RWPE2 (cell line): ENCODE measurements at regions not wholly inside any gene's neighbourhood (a gene's known extent, or its start where the extent isn't known, plus 50 kb on each side); places are given as distances from the start of the nearest gene placed in this dataset.

ENCODE experiments used
- ATAC-seq: fragments of 200-7000 bp; cut with Tn5 transposase; 3 replicates; pipeline ENCODE4 v1.9.1; 2021; ENCODE audit warnings: low read depth
- DNase-seq: peaks from one replicate; pipeline ENCODE4 v3.0.0-alpha.2; 2020; ENCODE audit warnings: low spot score
- H3K27ac ChIP-seq: fragments of 450-650 bp; 2 replicates; pipeline ENCODE4 v1.5.1; 2017; ENCODE audit warnings: mild to moderate bottlenecking; ENCODE audit not compliant: poor library complexity, severe bottlenecking
- H3K27me3 ChIP-seq: fragments of 250-450 bp; sonication (Bioruptor Pico); 2 replicates; pipeline ENCODE4 v1.5.1; 2021; ENCODE audit warnings: mild to moderate bottlenecking, moderate library complexity; ENCODE audit not compliant: insufficient read depth, poor library complexity, severe bottlenecking
- H3K36me3 ChIP-seq: fragments of 250-450 bp; sonication (Bioruptor Pico); 2 replicates; pipeline ENCODE4 v1.5.1; 2020; ENCODE audit warnings: low read depth, mild to moderate bottlenecking, moderate library complexity
- H3K4me1 ChIP-seq: fragments of 250-450 bp; sonication (Bioruptor Pico); 2 replicates; pipeline ENCODE4 v1.5.1; 2021; ENCODE audit warnings: mild to moderate bottlenecking, moderate library complexity; ENCODE audit not compliant: insufficient read depth, poor library complexity, severe bottlenecking
- H3K4me3 ChIP-seq: fragments of 250-450 bp; sonication (Bioruptor Pico); 2 replicates; pipeline ENCODE4 v1.5.1; 2021; ENCODE audit warnings: mild to moderate bottlenecking, moderate library complexity; ENCODE audit not compliant: severe bottlenecking
- H3K9me3 ChIP-seq: fragments of 250-450 bp; sonication (Bioruptor Pico); 2 replicates; pipeline ENCODE4 v1.5.1; 2021; ENCODE audit warnings: mild to moderate bottlenecking, moderate library complexity; ENCODE audit not compliant: severe bottlenecking
- TF ChIP-seq, protein P1 (sequence below): fragments of 450-650 bp; IDR thresholded peaks from one replicate; pipeline ENCODE4 v1.5.1; 2017; ENCODE audit warnings: mild to moderate bottlenecking, moderate library complexity; ENCODE audit not compliant: poor library complexity, severe bottlenecking

DNA sequence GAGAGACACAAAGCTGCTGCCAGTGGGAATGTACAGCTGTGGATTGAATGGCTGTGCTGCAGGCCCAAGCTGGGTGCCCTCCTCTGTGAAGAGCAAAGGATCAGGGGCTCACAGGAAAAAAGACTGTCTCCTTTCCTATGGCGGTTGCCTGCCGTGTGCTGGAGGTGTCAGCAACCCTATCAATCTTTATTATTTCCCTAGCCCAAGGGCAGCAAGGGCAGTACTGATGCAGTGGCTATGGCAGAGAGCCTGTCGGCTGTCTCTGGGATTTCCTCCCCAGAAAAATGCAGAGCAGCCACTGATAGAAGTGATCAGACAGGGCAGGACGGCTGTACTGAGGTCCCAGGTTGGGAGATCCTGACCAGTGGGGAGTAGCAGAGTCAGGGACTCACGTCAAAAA is 117.3 kb upstream of the CDH12 start:
- no peak for DNase-seq
- Histone ChIP-seq H3K4me1 (no peaks in the 10 kb centered on the region), H3K36me3 (no peaks in the 10 kb centered on the region), H3K27ac (no peak overlapping the region), H3K27me3 (no peaks in the 10 kb centered on the region), H3K9me3 (no peaks in the 10 kb centered on the region), H3K4me3 (no peak overlapping the region)
- ATAC-seq, result no peak
- TF ChIP-seq, protein P1, sequence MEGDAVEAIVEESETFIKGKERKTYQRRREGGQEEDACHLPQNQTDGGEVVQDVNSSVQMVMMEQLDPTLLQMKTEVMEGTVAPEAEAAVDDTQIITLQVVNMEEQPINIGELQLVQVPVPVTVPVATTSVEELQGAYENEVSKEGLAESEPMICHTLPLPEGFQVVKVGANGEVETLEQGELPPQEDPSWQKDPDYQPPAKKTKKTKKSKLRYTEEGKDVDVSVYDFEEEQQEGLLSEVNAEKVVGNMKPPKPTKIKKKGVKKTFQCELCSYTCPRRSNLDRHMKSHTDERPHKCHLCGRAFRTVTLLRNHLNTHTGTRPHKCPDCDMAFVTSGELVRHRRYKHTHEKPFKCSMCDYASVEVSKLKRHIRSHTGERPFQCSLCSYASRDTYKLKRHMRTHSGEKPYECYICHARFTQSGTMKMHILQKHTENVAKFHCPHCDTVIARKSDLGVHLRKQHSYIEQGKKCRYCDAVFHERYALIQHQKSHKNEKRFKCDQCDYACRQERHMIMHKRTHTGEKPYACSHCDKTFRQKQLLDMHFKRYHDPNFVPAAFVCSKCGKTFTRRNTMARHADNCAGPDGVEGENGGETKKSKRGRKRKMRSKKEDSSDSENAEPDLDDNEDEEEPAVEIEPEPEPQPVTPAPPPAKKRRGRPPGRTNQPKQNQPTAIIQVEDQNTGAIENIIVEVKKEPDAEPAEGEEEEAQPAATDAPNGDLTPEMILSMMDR, result no peak

DNA sequence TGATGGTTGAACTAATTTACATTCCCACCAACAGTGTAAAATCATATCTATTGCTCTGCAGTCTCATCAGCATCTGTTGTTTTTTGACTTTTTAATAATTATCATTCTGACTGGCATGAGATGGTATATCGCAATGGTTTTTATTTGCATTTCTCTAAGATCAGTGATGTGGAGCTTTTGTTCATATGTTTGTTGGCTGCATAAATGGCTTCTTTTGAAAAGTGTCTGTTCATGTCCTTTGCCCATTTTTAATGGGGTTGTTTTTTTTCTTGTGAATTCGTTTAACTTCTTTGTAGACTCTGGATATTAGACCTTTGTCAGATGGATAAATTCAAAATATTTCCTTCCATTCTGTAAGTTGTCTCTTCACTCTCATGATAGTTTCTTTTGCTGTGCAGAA is 115.2 kb upstream of the CDH12 start:
- Histone ChIP-seq H3K9me3 (no peaks in the 10 kb centered on the region), H3K4me1 (no peaks in the 10 kb centered on the region), H3K4me3 (no peak overlapping the region), H3K27ac (no peak overlapping the region), H3K27me3 (no peaks in the 10 kb centered on the region), H3K36me3 (no peaks in the 10 kb centered on the region)
- ATAC-seq, result no peak
- TF ChIP-seq, protein P1, result no peak
- DNase-seq, result no peak

DNA sequence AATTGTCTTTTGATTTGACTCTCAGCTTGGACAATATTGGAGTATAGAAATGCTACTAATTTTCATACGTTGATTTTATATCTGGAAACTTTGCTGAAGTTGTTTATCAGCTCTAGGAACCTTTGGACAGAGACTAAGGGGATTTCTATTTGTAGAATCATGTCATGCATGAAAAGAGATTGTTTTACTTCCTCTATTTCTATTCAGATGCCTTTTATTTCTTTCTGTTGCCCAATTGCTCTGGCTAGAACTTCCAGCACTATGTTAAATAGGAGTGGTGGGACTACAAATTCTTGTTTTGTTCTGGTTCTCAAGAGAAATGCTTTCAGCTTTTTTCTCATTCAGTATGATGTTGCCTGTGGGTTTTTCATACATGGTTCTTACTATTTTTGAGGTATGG is 112.8 kb upstream of the CDH12 start:
- Histone ChIP-seq H3K27ac (no peak overlapping the region), H3K4me3 (no peak overlapping the region), H3K4me1 (no peaks in the 10 kb centered on the region), H3K9me3 (no peaks in the 10 kb centered on the region), H3K27me3 (no peaks in the 10 kb centered on the region), H3K36me3 (no peaks in the 10 kb centered on the region)
- DNase-seq (no peak), ATAC-seq (no peak)
- TF ChIP-seq, protein P1, result no peak

DNA sequence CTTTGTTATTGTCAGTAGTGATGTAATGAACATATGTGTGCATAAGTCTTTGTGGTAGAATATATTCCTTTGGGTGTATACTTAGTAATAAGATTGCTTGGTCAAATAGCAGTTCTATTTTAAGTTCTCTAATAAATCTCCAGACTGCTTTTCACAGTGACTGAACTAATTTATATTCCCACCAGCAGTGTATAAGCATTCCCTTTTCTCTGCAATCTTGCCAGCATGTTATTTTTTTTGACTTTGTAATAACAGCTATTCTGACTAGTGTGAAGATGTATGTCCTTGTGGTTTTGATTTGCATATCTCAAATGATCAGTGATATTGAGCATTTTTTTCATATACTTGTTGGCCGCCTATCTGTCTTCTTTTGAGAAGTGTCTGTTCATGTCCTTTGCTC is 111.5 kb upstream of the CDH12 start:
- Histone ChIP-seq H3K9me3 (no peaks in the 10 kb centered on the region), H3K27me3 (no peaks in the 10 kb centered on the region), H3K4me3 (no peak overlapping the region), H3K36me3 (no peaks in the 10 kb centered on the region), H3K27ac (no peak overlapping the region), H3K4me1 (no peaks in the 10 kb centered on the region)
- ATAC-seq (no peak), DNase-seq (no peak)
- TF ChIP-seq, protein P1, result no peak

DNA sequence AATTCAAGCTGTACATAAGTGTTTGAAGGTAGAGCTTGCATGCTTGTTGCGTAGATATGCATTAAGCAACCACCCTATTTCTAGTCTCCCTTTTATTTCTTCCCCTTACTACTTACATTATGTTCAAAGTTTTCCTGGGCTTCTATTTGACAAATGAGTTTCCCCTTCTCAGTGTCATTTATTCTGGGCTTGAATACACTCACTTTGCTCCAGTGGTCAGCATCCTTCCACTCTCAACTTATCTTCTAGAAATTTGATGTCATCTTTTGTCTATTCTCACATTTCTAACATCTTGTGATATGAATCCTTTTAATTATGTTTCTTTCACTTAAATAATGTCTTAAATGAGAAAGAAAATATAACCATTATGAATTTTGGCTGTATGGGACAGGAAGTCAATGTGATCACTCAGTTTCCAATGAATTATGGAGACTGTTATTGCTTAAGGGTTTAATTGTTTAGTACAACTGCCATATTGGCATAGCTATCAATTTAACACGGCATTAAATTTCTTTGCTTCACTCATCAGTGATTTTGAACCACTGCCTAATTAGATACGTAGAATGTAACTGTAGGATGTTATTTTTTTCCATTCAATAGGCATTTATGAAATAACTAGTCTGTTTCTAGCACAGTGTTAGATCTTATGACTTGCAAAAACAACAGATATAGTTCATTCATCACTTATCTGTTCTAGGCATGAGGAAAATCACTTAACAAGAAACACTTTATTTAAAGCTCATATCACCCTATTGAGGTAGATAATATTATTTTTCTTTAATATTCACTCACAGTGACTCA is 105.5 kb upstream of the CDH12 start:
- TF ChIP-seq, protein P1, result no peak
- Histone ChIP-seq H3K27ac (no peak overlapping the region), H3K4me3 (no peak overlapping the region), H3K36me3 (no peaks in the 10 kb centered on the region), H3K27me3 (no peaks in the 10 kb centered on the region), H3K4me1 (no peaks in the 10 kb centered on the region), H3K9me3 (no peaks in the 10 kb centered on the region)
- ATAC-seq (no peak), DNase-seq (no peak)
